UCSD-AML1 (cell line): ENCODE measurements at regions not wholly inside any gene's neighbourhood (a gene's known extent, or its start where the extent isn't known, plus 50 kb on each side); places are given as distances from the start of the nearest gene placed in this dataset.
"Not testable (repeated sequence)": the region's sequence is repeated elsewhere in the genome, so short reads cannot be mapped to it uniquely, and the experiment has no call there.

Experiments used
- DNase-seq: peaks from one replicate; lab custom pipeline; 2025; ENCODE audit not compliant: unreplicated experiment; lab: John Stamatoyannopoulos, UW

- DNase-seq = no peak
Observed at GRCh38 chr14:30417121-30417520, 141.8 kb upstream of the G2E3 start.

- no peak for DNase-seq
Observed at GRCh38 chr14:30417999-30418398, 141.0 kb upstream of the G2E3 start.

- DNase-seq = no peak
Observed at GRCh38 chr14:30419037-30419436, 139.9 kb upstream of the G2E3 start.

GRCh38 chr14:30420515-30420914 is 138.4 kb upstream of the G2E3 start:
- no peak for DNase-seq

- no peak for DNase-seq
Observed at GRCh38 chr14:30426463-30426862, 132.5 kb upstream of the G2E3 start.

GRCh38 chr14:30427401-30427800 is 131.6 kb upstream of the G2E3 start:
- no peak for DNase-seq

- DNase-seq = no peak
Observed at GRCh38 chr14:30427846-30428245, 131.1 kb upstream of the G2E3 start.

GRCh38 chr14:30431552-30431951 is 127.4 kb upstream of the G2E3 start:
- DNase-seq = no peak

GRCh38 chr14:30440961-30441360 is 118.0 kb upstream of the G2E3 start:
- DNase-seq = no peak

- DNase-seq = no peak
Observed at GRCh38 chr14:30443368-30444007, 115.5 kb upstream of the G2E3 start.

- no peak for DNase-seq
Observed at GRCh38 chr14:30444451-30444850, 114.5 kb upstream of the G2E3 start.

GRCh38 chr14:30445011-30445793 is 113.8 kb upstream of the G2E3 start:
- no peak for DNase-seq

- DNase-seq = no peak
Observed at GRCh38 chr14:30445852-30446251, 113.1 kb upstream of the G2E3 start.

- no peak for DNase-seq
Observed at GRCh38 chr14:30450631-30451545, 108.1 kb upstream of the G2E3 start.

GRCh38 chr14:30456296-30456695 is 102.7 kb upstream of the G2E3 start:
- DNase-seq = no peak

GRCh38 chr14:30462358-30462757 is 96.6 kb upstream of the G2E3 start:
- no peak for DNase-seq

- DNase-seq = no peak
Observed at GRCh38 chr14:30464481-30464880, 94.5 kb upstream of the G2E3 start.

GRCh38 chr14:30468354-30468753 is 90.6 kb upstream of the G2E3 start:
- DNase-seq = no peak

- DNase-seq = no peak
Observed at GRCh38 chr14:30471980-30472379, 87.0 kb upstream of the G2E3 start.

- not testable (repeated sequence) for DNase-seq
Observed at GRCh38 chr14:30473846-30474696, 84.9 kb upstream of the G2E3 start.

- no peak for DNase-seq
Observed at GRCh38 chr14:30482276-30482675, 76.7 kb upstream of the G2E3 start.
